ENCODE measurements at regions not wholly inside any gene's neighbourhood (a gene's known extent, or its start where the extent isn't known, plus 50 kb on each side); places are given as distances from the start of the nearest gene placed in this dataset.

GRCh38 chr3:112742934-112743333, 102.0 kb upstream of the CCDC80 start:
- H3K4me1 ChIP-seq = peaks cover 14% of the 10 kb centered on the region
- H3K4me3 ChIP-seq = no peak overlapping the region
- TF ChIP-seq CTCF (IDR thresholded peaks at IDR 0.05; ENCODE audit: borderline replicate concordance) = no peak
- no peak for DNase-seq
- intact Hi-C loops (cut with micrococcal nuclease) = no loop called here
- H3K27me3 ChIP-seq (ENCODE audit: low read depth) = no peaks in the 10 kb centered on the region
- no peaks in the 10 kb centered on the region for H3K9me3 ChIP-seq (replicated peaks)
- no peaks in the 10 kb centered on the region for H3K36me3 ChIP-seq
- peak overlapping the region; percentile 71 for H3K27ac ChIP-seq (replicated peaks)

- peaks cover 14% of the 10 kb centered on the region for H3K4me1 ChIP-seq
- no peak for TF ChIP-seq CTCF (IDR thresholded peaks at IDR 0.05; ENCODE audit: borderline replicate concordance)
- DNase-seq = no peak
- no peak overlapping the region for H3K4me3 ChIP-seq
- no peaks in the 10 kb centered on the region for H3K36me3 ChIP-seq
- no peaks in the 10 kb centered on the region for H3K27me3 ChIP-seq (ENCODE audit: low read depth)
- no peaks in the 10 kb centered on the region for H3K9me3 ChIP-seq (replicated peaks)
- intact Hi-C loops (cut with micrococcal nuclease) = no loop called here
- no peak overlapping the region for H3K27ac ChIP-seq (replicated peaks)
Observed at GRCh38 chr3:112741983-112742382, 101.0 kb upstream of the CCDC80 start.

- H3K36me3 ChIP-seq = no peaks in the 10 kb centered on the region
- no peaks in the 10 kb centered on the region for H3K9me3 ChIP-seq (replicated peaks)
- no peak for DNase-seq
- intact Hi-C loops (cut with micrococcal nuclease) = no loop called here
- no peak for TF ChIP-seq CTCF (IDR thresholded peaks at IDR 0.05; ENCODE audit: borderline replicate concordance)
- no peaks in the 10 kb centered on the region for H3K27me3 ChIP-seq (ENCODE audit: low read depth)
- no peak overlapping the region for H3K27ac ChIP-seq (replicated peaks)
- peaks cover 14% of the 10 kb centered on the region for H3K4me1 ChIP-seq
- no peak overlapping the region for H3K4me3 ChIP-seq
Observed at GRCh38 chr3:112740835-112741234, 99.9 kb upstream of the CCDC80 start.

GRCh38 chr3:112739252-112739965, 98.5 kb upstream of the CCDC80 start:
- Histone ChIP-seq H3K9me3 (replicated peaks) (no peaks in the 10 kb centered on the region), H3K4me3 (no peak overlapping the region), H3K27ac (replicated peaks) (no peak overlapping the region), H3K36me3 (no peaks in the 10 kb centered on the region), H3K4me1 (peaks cover 9% of the 10 kb centered on the region), H3K27me3 (ENCODE audit: low read depth) (no peaks in the 10 kb centered on the region)
- intact Hi-C loops (cut with micrococcal nuclease) = loop anchor here (10.0 kb wide), 1 partner anchor 75 kb away; no protein-coding TSS in a partner anchor
- no peak for TF ChIP-seq CTCF (IDR thresholded peaks at IDR 0.05; ENCODE audit: borderline replicate concordance)
- DNase-seq = no peak

- Histone ChIP-seq H3K4me1 (no peaks in the 10 kb centered on the region), H3K36me3 (no peaks in the 10 kb centered on the region), H3K9me3 (replicated peaks) (no peaks in the 10 kb centered on the region), H3K4me3 (no peak overlapping the region), H3K27me3 (ENCODE audit: low read depth) (no peaks in the 10 kb centered on the region), H3K27ac (replicated peaks) (no peak overlapping the region)
- DNase-seq = no peak
- no peak for TF ChIP-seq CTCF (IDR thresholded peaks at IDR 0.05; ENCODE audit: borderline replicate concordance)
- intact Hi-C loops (cut with micrococcal nuclease) = loop anchor here (10.0 kb wide), 1 partner anchor 76 kb away; no protein-coding TSS in a partner anchor
Observed at GRCh38 chr3:112738366-112738765, 97.4 kb upstream of the CCDC80 start.
